GM12872 (cell line): ENCODE measurements at regions not wholly inside any gene's neighbourhood (a gene's known extent, or its start where the extent isn't known, plus 50 kb on each side); places are given as distances from the start of the nearest gene placed in this dataset.

Experiments
- CTCF ChIP-seq: IDR thresholded peaks from 3 replicates; pipeline ENCODE4 v1.5.1; 2011; ENCODE audit warnings: low read depth, mild to moderate bottlenecking, low read length, moderate library complexity; ENCODE audit not compliant: insufficient read depth

- TF ChIP-seq CTCF = no peak
These were observed 94.5 kb downstream of the TMX1 start for GRCh38 chr14:51334566-51334965.

- TF ChIP-seq CTCF = no peak
These were observed 95.5 kb downstream of the TMX1 start for GRCh38 chr14:51335531-51335930.

GRCh38 chr14:51335961-51336723 lies 96.1 kb downstream of the TMX1 start:
- no peak for TF ChIP-seq CTCF

GRCh38 chr14:51336734-51337133 lies 96.7 kb downstream of the TMX1 start:
- no peak for TF ChIP-seq CTCF

- no peak for TF ChIP-seq CTCF
These were observed 97.5 kb downstream of the TMX1 start for GRCh38 chr14:51337520-51337919.

GRCh38 chr14:51341338-51341737 lies 101.3 kb downstream of the TMX1 start:
- TF ChIP-seq CTCF = no peak

DNA sequence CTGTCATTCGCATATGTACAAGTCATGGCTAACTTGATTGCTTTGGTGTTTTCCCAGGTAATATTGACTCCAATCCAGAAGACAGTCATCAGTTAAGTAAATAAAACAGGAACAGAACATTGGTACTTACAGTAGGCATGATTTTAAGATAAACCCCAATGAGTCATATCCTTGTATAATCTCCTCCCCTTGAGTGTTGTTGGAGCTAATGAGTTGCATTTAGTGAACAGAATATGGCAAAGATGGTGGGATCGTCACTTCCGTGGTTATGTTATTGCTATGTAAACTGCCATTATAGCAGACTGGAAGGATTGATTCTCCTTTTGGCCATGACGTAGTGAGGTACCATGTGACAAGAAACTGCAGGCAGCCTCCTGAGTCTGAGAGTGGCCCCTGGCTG lies 102.2 kb downstream of the TMX1 start:
- no peak for TF ChIP-seq CTCF

DNA sequence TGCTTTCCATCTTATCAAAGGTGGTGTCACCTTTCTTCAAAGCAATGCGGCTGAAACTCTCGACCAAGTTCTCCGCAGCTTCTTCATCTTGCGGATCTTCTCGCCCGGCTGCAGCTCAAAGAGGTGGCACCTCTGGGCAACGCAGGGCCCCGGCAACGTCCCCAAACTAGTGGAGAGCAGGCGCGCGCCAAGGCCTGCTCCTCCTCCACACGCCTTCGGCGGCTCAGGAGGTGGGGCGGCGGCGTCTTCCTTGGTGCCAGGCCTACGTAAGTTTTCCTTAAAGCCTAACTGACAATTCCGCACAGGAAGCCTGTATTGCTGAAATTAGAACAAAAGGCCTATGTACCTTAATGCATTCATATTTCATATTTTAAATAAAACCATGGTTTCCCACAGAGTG lies 112.0 kb downstream of the TMX1 start:
- TF ChIP-seq CTCF = no peak
